ENCODE measurements at regions not wholly inside any gene's neighbourhood (a gene's known extent, or its start where the extent isn't known, plus 50 kb on each side); places are given as distances from the start of the nearest gene placed in this dataset.
"Not testable (repeated sequence)": the region's sequence is repeated elsewhere in the genome, so short reads cannot be mapped to it uniquely, and the experiment has no call there.

GRCh38 chr20:43404878-43405277, 52.8 kb upstream of the SRSF6 start:
- peak in 1 of 2 donors; percentile 12 for DNase-seq (ENCODE audit: low read depth in 2 of 2)

- DNase-seq (ENCODE audit: low read depth in 2 of 2), result not testable (repeated sequence)
Observed at GRCh38 chr20:43400882-43401281, 56.8 kb upstream of the SRSF6 start.

GRCh38 chr20:43398676-43399324, 58.9 kb upstream of the SRSF6 start:
- no peak for DNase-seq (ENCODE audit: low read depth in 2 of 2)

GRCh38 chr20:43397147-43397546, 60.5 kb upstream of the SRSF6 start:
- no peak for DNase-seq (ENCODE audit: low read depth in 2 of 2)

- no peak for DNase-seq (ENCODE audit: low read depth in 2 of 2)
Observed at GRCh38 chr20:43393052-43393451, 64.6 kb upstream of the SRSF6 start.

GRCh38 chr20:43392561-43392960, 65.1 kb upstream of the SRSF6 start:
- DNase-seq (ENCODE audit: low read depth in 2 of 2), result no peak

- DNase-seq (ENCODE audit: low read depth in 2 of 2), result no peak
Observed at GRCh38 chr20:43389839-43390626, 67.7 kb upstream of the SRSF6 start.

GRCh38 chr20:43389211-43389610, 68.5 kb upstream of the SRSF6 start:
- no peak for DNase-seq (ENCODE audit: low read depth in 2 of 2)

GRCh38 chr20:43388268-43389002, 69.3 kb upstream of the SRSF6 start:
- no peak for DNase-seq (ENCODE audit: low read depth in 2 of 2)

GRCh38 chr20:43387737-43388136, 70.0 kb upstream of the SRSF6 start:
- DNase-seq (ENCODE audit: low read depth in 2 of 2), result no peak

- no peak for DNase-seq (ENCODE audit: low read depth in 2 of 2)
Observed at GRCh38 chr20:43386878-43387277, 70.8 kb upstream of the SRSF6 start.

- no peak for DNase-seq (ENCODE audit: low read depth in 2 of 2)
Observed at GRCh38 chr20:43385914-43386313, 71.8 kb upstream of the SRSF6 start.

- no peak for DNase-seq (ENCODE audit: low read depth in 2 of 2)
Observed at GRCh38 chr20:43384101-43384940, 73.4 kb upstream of the SRSF6 start.

- DNase-seq (ENCODE audit: low read depth in 2 of 2), result no peak
Observed at GRCh38 chr20:43383026-43383795, 74.5 kb upstream of the SRSF6 start.

- DNase-seq (ENCODE audit: low read depth in 2 of 2), result not testable (repeated sequence)
Observed at GRCh38 chr20:43382135-43382534, 75.6 kb upstream of the SRSF6 start.

- not testable (repeated sequence) for DNase-seq (ENCODE audit: low read depth in 2 of 2)
Observed at GRCh38 chr20:43381533-43381932, 76.2 kb upstream of the SRSF6 start.

GRCh38 chr20:43379239-43379917, 78.3 kb upstream of the SRSF6 start:
- no peak for DNase-seq (ENCODE audit: low read depth in 2 of 2)

- no peak for DNase-seq (ENCODE audit: low read depth in 2 of 2)
Observed at GRCh38 chr20:43376831-43377230, 80.9 kb upstream of the SRSF6 start.

- no peak for DNase-seq (ENCODE audit: low read depth in 2 of 2)
Observed at GRCh38 chr20:43375591-43375990, 82.1 kb upstream of the SRSF6 start.

GRCh38 chr20:43372051-43372450, 85.6 kb upstream of the SRSF6 start:
- no peak for DNase-seq (ENCODE audit: low read depth in 2 of 2)

Data from dermis microvascular lymphatic vessel endothelial cell (primary cell).